DLD1 (cell line): ENCODE measurements at regions not wholly inside any gene's neighbourhood (a gene's known extent, or its start where the extent isn't known, plus 50 kb on each side); places are given as distances from the start of the nearest gene placed in this dataset.

ENCODE experiments used
- in situ Hi-C: cut with HindIII; loops from 2 replicates; pipeline ENCODE4 v1.10.0; 2017; ENCODE audit warnings: low sequenced_read_pairs

DNA sequence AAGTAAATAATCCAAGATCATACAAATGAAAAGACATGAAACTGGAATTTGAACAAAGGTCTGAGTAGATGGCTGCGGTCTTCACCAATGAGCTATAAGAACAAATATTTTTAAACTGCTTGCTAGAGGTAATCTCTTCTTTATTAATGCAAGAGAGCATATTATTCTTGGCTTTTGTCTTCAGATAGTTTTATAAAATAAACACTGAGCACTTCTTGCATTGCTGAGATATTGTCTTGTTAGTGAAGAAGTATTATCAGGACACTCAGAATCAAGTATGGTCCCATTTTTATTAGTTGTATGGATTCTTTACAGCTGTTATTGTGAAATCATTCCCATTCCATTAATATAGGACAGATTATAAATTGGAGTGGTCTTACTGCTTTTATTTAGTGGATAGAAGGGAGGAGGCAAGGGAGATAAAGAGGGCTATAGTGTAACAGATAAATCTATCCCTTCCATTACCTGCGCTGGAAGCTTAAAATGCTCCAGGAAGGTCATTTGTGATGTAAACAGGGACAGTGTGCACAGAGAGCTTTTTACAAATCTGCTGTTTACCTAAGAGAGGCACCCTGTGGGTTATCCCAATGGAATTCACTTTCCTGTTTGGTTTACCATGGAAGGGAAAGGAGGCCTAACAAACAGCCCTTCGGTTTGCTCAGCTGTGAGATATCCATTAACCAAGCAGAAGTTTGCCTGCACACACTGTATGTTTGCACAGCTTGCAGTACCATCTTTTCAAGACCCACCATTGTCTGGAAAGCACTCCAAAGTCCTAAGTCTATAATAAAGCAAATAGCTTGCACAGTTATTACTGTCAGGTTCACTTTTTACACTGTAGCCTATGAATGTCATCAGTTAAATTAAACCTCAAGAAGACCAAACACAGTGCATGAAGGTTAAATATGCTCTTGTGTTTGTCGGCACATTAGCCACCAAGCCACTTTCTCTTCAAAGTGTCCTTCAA is 347.7 kb upstream of the TGFBR2 start:
- in situ Hi-C loops, result no loop called here

DNA sequence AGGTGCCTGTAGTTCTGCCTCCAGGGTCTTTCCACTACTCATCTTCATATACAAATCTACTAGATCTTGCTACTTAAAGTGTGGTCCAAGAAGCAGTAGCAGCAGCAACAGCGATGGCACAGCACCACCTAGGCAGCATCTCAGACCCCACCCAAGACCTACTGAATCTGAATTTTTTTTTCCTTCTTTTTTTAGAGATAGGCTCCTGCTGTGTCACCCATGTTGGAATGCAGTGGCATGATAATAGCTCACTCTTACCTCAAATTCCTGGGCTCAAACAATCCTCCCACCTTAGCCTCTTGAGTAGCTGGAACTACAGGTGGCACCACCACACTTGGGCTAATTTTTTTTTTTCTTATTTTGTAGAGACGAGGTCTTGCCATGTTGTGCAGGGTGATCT is 346.7 kb upstream of the TGFBR2 start:
- in situ Hi-C loops, result no loop called here

DNA sequence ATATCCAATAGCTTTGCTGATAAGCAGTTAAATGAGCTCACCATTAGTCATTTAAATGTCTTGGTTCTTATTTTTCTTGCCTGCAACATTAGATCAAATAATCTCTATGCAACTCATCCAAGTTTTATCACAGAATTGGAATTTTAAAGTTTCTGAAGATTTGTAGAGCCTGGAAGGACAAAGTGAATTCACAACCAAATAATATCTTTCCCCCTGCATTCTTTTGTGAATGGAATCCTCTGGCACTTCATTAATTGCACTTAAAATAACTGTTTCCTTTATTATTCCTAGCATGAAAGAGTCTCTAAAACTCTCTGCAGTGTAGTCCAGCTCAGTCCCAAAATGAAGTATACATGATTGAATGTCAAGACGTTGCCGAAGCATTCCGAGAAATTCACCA is 345.6 kb upstream of the TGFBR2 start:
- in situ Hi-C loops, result no loop called here

DNA sequence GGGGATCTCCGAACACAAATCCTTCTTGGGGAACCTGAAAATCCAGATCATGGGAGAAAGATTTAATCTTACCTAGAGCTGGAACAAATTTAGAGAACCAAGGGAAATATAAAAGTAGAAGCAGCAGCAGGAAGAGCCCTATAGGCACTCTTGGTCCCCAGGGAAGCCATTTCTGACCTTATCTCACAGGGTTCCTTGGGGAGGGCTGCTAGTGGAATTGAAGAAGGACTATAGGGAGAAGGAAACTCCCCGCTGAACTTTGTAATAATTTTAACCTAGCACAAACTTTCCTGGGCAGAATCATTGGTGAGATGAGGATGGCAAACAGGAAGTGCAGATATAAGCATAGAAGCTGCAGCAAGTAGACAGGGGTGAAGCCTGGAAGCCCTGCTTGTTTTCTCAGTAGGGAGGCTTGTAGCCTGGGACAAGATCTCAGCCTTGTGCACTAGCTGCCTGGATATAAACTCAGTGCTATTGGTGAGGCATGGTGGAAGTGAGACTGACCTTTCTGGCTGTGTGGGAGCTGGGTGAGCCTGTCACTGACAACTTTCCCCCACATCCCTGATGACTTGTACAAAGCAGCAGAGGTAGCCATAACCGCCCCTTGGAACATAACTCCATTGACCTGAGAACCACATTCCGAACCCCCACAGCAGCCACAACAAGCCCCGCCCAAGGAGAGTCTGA is 343.0 kb upstream of the TGFBR2 start:
- in situ Hi-C loops, result no loop called here

DNA sequence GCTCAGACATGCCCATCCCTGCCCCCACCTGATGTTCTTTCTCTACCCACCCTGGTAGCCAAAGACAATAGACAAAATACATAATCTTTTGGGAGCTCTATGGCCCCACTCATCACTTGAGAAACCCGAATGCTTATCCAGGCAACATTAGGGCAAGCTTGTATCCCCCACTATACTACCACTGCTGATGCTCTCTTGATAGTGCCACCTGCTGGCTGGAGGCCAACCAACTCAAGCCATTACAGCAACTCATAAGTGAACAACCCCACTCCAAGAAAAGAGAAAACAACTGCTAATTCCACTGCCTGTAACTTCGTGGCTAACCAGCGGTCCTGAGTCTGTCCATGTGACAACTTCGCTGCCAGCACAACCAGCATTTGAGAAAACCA is 342.5 kb upstream of the TGFBR2 start:
- in situ Hi-C loops, result no loop called here

DNA sequence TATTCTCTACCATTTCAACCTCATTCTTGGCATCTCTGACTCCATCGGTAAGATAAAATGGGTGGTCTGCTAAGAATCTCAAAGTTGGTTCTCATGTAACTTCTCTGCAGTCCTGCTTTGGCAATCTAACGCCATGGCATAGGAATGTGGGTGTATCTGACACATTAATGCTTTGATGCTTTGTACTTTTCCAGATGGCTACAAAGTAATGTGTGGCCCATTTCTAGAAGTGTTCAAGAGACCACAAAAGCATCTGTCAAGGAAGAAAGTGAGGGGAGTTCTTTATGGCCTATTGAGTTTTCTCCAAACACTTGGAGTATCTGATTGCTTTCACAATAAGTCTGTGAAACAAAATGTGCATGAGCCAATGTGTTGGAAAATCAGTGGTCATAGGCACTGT is 339.9 kb upstream of the TGFBR2 start:
- in situ Hi-C loops, result no loop called here

DNA sequence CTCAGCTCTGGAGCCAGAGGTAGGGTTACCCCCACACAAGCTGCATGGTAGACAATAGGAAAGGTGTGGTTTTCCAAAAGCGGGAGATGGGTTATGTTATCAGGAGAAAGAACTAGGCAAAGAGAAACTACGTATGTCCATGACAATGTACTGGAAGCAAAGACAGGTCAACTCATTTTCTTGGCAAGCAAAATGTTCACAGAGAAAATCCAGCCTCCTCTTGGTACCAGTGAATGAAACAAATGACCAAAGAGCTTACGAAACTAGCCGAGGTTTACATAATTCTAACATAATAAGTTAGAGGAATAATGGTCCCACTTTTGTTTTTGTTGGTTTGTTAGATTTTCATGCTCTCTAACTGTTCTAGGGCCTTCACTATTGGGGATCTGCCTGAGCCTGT is 338.1 kb upstream of the TGFBR2 start:
- in situ Hi-C loops, result no loop called here

DNA sequence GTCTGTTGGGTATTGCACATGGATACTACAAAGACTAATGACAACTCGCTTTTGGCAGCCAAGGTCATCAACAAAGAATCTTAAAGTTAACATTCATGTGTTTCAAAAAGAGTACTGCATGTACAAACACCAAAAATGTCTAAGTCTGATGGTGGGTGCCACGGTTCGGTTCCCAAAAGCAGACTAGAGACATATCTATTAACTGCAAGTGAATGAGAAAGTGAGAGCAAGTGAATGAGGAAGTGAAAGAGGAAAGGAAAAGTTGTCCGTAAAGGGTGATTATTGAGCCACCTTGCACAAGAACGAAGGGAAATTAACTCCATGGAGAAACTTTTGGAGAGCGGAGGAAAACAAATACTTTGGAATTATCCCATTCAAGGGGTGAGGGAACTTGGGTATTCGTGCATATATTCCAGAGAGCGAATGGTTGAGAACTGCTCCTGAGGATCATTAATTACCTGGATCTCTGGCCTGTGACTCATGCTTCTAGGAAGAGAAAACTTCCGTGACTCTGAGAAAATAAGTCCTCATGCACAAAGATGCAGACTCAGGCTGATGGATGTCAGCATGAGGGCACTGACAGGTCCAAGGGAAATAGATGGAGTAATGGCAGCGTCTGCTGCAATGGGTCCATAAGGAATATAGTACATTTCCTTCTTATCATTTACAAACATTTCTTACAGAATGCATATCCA is 336.5 kb upstream of the TGFBR2 start:
- in situ Hi-C loops, result no loop called here

DNA sequence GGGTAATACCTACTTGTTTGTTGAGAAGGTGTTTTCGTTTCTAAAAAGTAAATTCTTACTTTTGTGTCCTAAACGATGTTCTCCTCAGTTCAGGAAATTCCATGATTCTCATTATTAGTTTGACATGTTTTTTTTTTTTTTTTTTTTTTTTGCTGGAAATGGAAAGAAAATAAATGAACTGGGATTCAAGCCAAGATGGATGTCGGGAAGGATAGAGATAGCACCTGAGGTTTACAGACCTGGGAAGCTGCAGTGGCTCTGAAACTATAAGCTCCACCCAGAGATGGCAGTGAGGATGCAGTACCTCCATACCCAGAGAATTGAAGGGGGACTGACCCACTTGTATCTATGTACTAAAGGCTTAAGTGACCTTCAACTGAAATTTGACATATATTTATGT is 334.6 kb upstream of the TGFBR2 start:
- in situ Hi-C loops, result no loop called here

DNA sequence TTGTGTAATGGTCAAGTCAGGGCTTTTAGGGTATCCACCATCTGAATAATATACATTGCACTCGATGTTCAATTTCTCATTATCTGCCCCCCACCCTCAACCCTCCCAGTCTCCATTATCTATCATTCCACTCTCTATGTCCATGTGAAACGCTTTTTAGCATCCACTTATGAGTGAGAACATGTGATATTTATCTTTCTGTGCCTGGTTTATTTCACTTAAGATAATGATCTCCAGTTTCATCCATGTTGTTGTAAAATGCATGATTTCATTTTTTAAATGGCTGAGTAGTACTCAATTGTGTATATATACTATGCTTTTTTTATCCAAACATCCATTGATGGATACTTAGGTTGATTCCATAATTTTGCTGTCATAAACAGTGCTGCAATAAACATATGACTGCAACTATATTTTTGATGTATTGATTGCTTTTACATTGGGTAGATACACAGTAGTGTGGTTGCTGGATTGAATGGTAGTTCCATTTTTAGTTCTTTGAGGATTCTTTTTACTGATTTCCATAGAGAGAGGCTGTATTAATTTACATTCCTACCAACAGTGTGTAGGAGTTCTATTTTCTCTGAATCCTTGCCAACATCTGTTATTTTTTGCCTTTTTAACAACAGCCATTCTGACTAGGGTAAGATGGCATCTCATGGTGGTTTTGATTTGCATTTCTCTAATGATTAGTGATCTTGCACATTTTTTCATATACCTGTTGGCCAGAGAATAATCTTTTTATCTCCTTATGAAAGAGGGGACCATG is 332.9 kb upstream of the TGFBR2 start:
- in situ Hi-C loops, result no loop called here

DNA sequence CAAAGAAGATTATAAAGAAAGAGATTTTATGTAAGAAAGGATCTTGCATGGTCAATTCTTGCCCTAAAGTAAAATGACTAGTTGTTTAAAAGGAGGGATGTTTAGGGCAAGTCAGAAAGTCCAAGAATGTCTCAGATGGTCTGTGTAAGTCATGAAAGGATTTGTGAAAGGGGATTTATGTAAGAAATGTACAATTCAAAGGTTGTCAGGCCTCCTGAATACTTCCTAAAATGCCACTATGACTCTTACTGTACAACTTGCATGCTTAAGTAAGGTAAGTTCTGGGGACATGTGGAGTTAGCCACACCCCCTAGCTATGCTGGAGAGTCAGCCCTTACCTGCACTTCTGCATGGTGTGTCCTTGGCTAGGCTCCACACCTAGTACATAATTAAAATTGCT is 328.9 kb upstream of the TGFBR2 start:
- in situ Hi-C loops, result no loop called here

DNA sequence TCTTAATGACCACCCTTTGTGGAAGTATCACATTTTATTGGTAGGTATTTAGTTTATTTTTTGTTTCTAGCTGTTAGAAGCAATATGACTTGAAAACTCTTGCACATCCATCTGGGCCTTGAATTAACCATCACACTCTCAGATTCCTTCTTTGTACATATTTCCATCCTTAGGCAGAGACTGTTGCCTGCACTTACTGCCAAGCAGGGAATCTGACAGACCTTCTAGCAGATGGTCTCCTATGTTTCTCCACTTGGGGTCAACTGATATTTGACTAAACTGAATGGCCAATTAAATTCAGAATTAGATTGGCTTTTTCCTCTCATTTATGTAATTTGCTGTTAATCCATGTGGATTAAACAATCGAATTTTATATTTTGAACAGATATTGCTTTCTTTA is 324.9 kb upstream of the TGFBR2 start:
- in situ Hi-C loops, result no loop called here

DNA sequence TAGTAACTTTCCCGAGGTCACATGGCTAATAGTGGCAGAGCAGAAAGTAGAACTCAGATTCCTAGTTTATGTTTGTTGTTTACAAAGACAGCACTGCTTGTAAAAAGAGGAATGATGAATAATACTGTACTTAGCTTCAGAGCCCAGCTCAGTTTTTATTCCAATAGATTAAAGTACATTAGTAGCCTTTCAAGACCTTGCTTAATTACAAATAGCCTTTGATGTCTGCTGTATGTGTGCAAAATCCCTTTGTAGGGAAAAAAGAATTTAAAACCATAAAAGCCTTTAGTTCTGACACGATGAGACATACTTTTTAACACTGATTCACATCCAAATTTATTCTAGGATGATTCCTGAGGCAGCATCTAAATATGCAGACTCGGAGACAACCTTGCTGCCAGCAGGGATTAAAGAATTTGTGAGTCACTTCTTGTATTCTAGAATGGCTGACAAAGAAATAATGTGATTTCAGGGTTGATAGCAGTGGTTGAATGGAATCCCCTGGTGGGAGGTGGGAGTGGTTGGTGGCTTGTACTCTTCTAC is 324.2 kb upstream of the TGFBR2 start:
- in situ Hi-C loops, result no loop called here

DNA sequence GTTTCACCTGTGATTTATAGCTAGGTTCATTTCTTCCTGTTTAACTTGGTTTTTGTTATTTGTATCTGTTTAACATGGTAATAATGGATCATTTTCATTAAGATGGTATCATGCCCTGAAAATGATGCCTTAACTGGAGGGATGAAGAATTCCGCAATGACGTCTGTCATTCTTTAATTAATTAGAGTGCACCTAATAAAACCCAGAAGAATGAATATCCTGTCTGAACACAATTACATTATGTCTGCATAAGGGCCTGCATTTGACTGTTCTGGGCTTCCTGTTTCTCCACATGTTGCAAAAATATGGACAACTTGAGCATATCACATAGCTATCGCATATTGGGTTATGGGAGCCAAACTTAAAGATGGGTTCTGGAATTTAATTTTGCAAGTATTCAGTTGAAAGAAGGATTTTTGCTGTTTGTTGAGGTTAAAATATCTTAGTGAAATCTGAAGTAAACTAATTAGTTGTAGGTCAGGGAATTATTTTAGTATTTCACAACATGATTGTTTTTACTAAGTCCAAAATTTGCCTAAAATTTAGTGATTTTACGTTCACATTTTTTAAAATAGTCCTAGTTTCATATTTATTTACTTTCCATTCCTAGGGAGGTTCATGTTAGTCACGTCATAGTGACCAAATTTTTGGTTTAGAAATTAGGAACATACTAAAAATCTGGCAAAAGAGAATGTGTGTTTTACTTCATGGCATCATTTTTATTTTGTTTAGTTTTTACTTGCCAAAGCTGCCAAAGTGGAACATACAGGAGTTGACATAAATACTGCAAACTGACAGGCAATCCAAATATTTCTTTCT is 321.0 kb upstream of the TGFBR2 start:
- in situ Hi-C loops, result no loop called here

DNA sequence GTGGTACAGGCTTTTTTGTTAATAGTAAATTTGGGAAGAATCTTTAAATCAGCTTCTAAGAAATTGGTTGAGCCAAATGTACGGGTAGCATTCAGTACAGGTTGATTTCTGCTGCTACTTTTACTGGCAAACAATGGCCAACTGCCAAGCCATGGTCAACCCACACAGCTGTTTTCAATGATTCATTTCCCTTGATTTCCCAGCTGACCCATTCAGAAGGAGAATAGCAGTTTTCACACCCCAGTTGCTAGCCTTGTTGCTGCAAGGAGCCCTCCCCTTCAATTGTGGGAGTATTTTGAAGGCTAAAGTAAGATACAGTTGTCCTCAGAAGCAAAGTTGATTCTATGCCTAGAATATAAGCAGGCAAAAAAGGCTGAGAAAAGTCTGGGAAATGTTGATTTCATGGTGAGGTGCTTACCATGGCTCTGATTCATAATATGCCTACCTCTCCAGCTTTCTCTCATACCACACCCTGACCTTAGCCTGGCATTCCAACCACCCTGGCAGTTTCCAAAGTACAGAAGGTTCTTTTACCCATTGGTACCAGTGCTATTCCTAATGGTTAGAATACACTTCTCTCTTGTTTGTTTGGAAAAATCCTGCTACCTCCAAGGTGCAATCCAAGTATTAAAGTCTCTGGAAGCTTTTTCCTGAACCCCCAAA is 320.3 kb upstream of the TGFBR2 start:
- in situ Hi-C loops, result no loop called here

DNA sequence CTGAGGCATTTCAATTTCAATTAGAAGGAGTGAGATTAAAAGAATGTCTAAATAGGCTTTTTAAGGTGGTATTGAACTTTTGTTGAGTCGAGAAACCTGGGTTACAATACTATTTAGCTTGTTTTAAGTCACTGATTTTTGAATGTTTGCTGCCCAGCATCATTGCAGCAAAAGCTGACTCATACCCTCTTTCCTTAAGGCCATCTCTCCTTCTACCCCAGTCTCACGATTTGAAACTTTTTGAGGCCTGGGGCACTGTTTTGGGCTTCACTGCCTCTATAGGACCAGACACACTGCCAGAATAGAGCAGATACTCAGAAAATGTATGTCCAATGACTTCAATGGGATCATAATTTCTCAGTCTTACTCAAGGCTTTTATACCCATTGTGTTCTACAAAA is 319.6 kb upstream of the TGFBR2 start:
- in situ Hi-C loops, result no loop called here

DNA sequence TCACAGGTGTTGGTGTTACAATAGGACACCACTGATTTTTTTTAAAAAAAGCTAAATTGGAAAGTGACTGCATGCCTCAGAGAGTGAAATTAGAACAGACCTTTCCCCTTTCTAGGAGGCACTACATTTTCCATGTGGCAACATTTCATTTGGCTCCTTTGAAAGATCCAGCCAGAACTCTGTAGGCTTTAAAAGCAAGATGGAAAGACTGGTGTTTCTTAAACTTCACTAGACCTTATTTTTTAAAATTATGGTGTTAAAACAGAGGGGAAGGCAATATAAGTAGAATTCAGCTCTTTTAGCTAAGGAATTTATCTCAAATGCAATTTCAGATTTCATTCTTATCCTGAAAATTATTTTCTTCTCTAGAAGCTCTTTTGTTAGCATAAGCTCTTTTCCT is 317.6 kb upstream of the TGFBR2 start:
- in situ Hi-C loops, result no loop called here

DNA sequence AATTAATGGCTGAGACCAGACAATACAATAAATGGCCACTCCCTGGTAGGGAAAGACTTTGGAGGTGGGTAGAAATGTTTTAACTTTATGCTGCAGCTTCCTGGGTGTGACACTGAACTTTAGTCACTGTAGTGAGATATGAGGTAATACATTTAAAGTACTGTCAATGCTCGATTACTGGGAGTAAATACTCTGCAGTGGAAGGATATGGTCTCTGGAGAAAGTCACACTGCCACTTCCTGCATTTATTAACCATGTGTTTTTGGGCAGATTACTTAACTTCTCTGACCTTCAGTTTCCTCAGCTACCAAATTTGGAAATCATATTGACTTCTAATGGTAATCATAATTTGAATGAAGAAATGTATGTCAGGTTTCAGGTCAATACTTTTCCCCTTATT is 317.1 kb upstream of the TGFBR2 start:
- in situ Hi-C loops, result no loop called here

DNA sequence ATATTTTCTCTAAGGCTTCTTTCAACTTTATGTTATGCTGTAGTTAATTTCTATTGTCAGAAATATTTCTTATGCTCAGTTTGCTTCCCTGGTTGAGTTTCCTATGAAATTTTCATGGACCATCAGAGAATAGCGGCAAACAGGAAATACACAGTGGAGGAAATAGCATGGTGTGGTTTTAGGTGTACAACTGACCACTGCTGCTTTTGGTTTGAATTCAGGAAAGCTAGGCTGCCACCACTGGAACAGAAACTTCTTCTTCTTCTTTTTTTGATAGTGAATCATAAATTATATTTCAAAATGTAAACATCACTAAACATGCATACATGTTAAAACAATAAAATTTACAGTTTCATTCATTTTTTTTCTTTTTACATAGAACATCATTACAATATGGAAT is 316.6 kb upstream of the TGFBR2 start:
- in situ Hi-C loops, result no loop called here
